ENCODE measurements at regions not wholly inside any gene's neighbourhood (a gene's known extent, or its start where the extent isn't known, plus 50 kb on each side); places are given as distances from the start of the nearest gene placed in this dataset.

- Histone ChIP-seq H2AK5ac (ENCODE audit: insufficient read length, low read length) (no peak overlapping the region), H3K4ac (ENCODE audit: low read depth, low read length) (no peak overlapping the region), H3K56ac (ENCODE audit: insufficient read length, low read depth, low read length) (no peak overlapping the region), H4K91ac (ENCODE audit: insufficient read length, low read depth, low read length) (no peak overlapping the region), H3K27ac (ENCODE audit: insufficient read length, low read depth, low read length) (no peak overlapping the region), H4K8ac (replicated peaks; ENCODE audit: insufficient read length, low read depth, low read length) (no peak overlapping the region), H2BK12ac (ENCODE audit: insufficient read length, low read depth, low read length) (no peak overlapping the region), H3K4me2 (ENCODE audit: insufficient read depth, insufficient read length, low read length) (no peak overlapping the region), H2BK5ac (ENCODE audit: insufficient read length, low read length) (no peak overlapping the region), H3K9ac (ENCODE audit: extremely low read depth, insufficient read length, low read length) (no peak overlapping the region), H3K27me3 (ENCODE audit: insufficient read depth, low read length) (no peaks in the 10 kb centered on the region), H4K5ac (ENCODE audit: insufficient read length, low read depth, low read length) (no peak overlapping the region), H3K23me2 (ENCODE audit: insufficient read length, low read depth, low read length, poor library complexity, severe bottlenecking) (no peaks in the 10 kb centered on the region), H3K79me1 (ENCODE audit: insufficient read depth, low read depth, low read length, poor library complexity, severe bottlenecking) (no peaks in the 10 kb centered on the region), H2BK120ac (ENCODE audit: low read depth, low read length, poor library complexity, severe bottlenecking) (no peak overlapping the region), H2AFZ (ENCODE audit: low read length) (no peak overlapping the region), H3K18ac (ENCODE audit: insufficient read length, low read depth, low read length) (no peak overlapping the region), H3T11ph (ENCODE audit: low read length) (no peak overlapping the region), H3K23ac (ENCODE audit: insufficient read length, low read depth, low read length) (no peak overlapping the region), H3K9me3 (ENCODE audit: control insufficient read depth, low read depth, low read length) (no peaks in the 10 kb centered on the region), H3K4me1 (ENCODE audit: insufficient read depth, low read length) (no peaks in the 10 kb centered on the region), H4K20me1 (ENCODE audit: control insufficient read depth, insufficient read depth, insufficient read length) (no peaks in the 10 kb centered on the region), H2BK20ac (ENCODE audit: low read depth, low read length, poor library complexity, severe bottlenecking) (no peak overlapping the region), H3K79me2 (ENCODE audit: insufficient read depth, low read length) (no peaks in the 10 kb centered on the region), H2BK15ac (ENCODE audit: low read depth, low read length) (no peak overlapping the region), H3K14ac (ENCODE audit: insufficient read depth, low read length) (no peak overlapping the region)
- Mint-ChIP-seq H3K9me3 (no peaks in the 10 kb centered on the region), H3K4me1 (peaks cover 0 to 3% of the 10 kb centered on the region in 2 experiments; a peak in 1 of 4 replicates), H3K4me3 (no peak overlapping the region), H3K27me3 (ENCODE audit: low read depth) (no peaks in the 10 kb centered on the region), H3K36me3 (ENCODE audit: insufficient read depth in 1 of 3, low read depth in 3 of 3) (no peaks in the 10 kb centered on the region; a peak in 2 of 7 replicates), H3K27ac (no peak overlapping the region)
- no CpG with 5 or more reads among the region's 4 CpGs for WGBS (ENCODE audit: extremely low coverage, insufficient read length, low lambda C conversion rate)
- TF ChIP-seq, protein P1, sequence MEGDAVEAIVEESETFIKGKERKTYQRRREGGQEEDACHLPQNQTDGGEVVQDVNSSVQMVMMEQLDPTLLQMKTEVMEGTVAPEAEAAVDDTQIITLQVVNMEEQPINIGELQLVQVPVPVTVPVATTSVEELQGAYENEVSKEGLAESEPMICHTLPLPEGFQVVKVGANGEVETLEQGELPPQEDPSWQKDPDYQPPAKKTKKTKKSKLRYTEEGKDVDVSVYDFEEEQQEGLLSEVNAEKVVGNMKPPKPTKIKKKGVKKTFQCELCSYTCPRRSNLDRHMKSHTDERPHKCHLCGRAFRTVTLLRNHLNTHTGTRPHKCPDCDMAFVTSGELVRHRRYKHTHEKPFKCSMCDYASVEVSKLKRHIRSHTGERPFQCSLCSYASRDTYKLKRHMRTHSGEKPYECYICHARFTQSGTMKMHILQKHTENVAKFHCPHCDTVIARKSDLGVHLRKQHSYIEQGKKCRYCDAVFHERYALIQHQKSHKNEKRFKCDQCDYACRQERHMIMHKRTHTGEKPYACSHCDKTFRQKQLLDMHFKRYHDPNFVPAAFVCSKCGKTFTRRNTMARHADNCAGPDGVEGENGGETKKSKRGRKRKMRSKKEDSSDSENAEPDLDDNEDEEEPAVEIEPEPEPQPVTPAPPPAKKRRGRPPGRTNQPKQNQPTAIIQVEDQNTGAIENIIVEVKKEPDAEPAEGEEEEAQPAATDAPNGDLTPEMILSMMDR (conservative IDR thresholded peaks at IDR 0.05): no peak
- no peak for DNase-seq
Measured at GRCh38 chrX:97751735-97752134, 868.0 kb downstream of the RPA4 start.

All from H9 (cell line).